HG03139 (cell line): ENCODE measurements at regions not wholly inside any gene's neighbourhood (a gene's known extent, or its start where the extent isn't known, plus 50 kb on each side); places are given as distances from the start of the nearest gene placed in this dataset.
"Not testable (repeated sequence)": the region's sequence is repeated elsewhere in the genome, so short reads cannot be mapped to it uniquely, and the experiment has no call there.

Source experiments
- ATAC-seq: cut with Tn5 transposase; IDR thresholded peaks from one replicate; pipeline ENCODE4 v1.9.1; 2021; ENCODE audit not compliant: unreplicated experiment

- no peak for ATAC-seq
These were observed 250.6 kb upstream of the SPHKAP start for GRCh38 chr2:228432116-228432515.

- no peak for ATAC-seq
These were observed 249.5 kb upstream of the SPHKAP start for GRCh38 chr2:228430986-228431385.

- no peak for ATAC-seq
These were observed 245.2 kb upstream of the SPHKAP start for GRCh38 chr2:228426502-228427216.

- ATAC-seq: not testable (repeated sequence)
These were observed 244.0 kb upstream of the SPHKAP start for GRCh38 chr2:228425411-228426060.

GRCh38 chr2:228417956-228418355, 236.5 kb upstream of the SPHKAP start:
- no peak for ATAC-seq

- no peak for ATAC-seq
These were observed 236.0 kb upstream of the SPHKAP start for GRCh38 chr2:228417526-228417925.

GRCh38 chr2:228410061-228410460, 228.6 kb upstream of the SPHKAP start:
- no peak for ATAC-seq

- ATAC-seq: no peak
These were observed 228.0 kb upstream of the SPHKAP start for GRCh38 chr2:228409493-228409892.

- no peak for ATAC-seq
These were observed 227.2 kb upstream of the SPHKAP start for GRCh38 chr2:228408529-228409227.

- no peak for ATAC-seq
These were observed 226.3 kb upstream of the SPHKAP start for GRCh38 chr2:228407821-228408220.

- no peak for ATAC-seq
These were observed 219.8 kb upstream of the SPHKAP start for GRCh38 chr2:228401065-228401912.

- no peak for ATAC-seq
These were observed 206.3 kb upstream of the SPHKAP start for GRCh38 chr2:228387776-228388175.

GRCh38 chr2:228378696-228379425, 197.4 kb upstream of the SPHKAP start:
- ATAC-seq: no peak

GRCh38 chr2:228378233-228378632, 196.7 kb upstream of the SPHKAP start:
- ATAC-seq: no peak

- ATAC-seq: no peak
These were observed 196.0 kb upstream of the SPHKAP start for GRCh38 chr2:228377533-228377932.

- no peak for ATAC-seq
These were observed 193.3 kb upstream of the SPHKAP start for GRCh38 chr2:228374741-228375140.

- ATAC-seq: no peak
These were observed 191.7 kb upstream of the SPHKAP start for GRCh38 chr2:228373191-228373590.

GRCh38 chr2:228372212-228372611, 190.7 kb upstream of the SPHKAP start:
- ATAC-seq: no peak

GRCh38 chr2:228369400-228370031, 188.0 kb upstream of the SPHKAP start:
- ATAC-seq: no peak

GRCh38 chr2:228367356-228367755, 185.9 kb upstream of the SPHKAP start:
- no peak for ATAC-seq
